ENCODE measurements at regions not wholly inside any gene's neighbourhood (a gene's known extent, or its start where the extent isn't known, plus 50 kb on each side); places are given as distances from the start of the nearest gene placed in this dataset.
"Not testable (repeated sequence)": the region's sequence is repeated elsewhere in the genome, so short reads cannot be mapped to it uniquely, and the experiment has no call there.

DNA sequence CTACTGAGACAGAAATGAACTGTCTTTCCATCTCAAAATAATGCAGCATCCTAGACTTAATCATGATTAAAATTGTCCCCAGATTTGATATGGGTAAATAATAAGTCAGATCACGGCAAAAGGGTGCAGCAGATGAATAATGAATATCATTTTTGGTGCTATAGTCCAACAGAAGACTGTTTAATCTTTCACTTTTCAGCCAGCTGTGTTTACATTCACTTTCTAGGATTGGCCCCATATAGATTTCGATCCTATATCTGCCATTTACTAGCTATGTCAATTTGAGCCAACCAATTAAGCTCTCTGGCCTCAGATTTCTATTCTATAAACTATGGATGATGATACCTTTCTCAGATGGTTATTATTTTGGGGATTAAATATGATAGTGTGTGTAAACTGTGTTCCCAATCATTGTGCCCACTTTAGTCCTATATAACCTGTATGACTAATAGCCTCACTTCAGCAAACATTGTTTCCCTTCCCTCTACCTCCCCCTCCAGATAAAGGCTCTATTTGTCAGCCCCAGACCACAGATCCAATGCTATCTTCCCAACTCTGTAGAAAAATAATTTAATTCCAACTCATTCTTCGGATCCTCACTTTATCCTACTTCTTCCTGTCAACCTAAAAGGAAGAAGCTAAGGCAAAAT is 53.6 kb upstream of the NT5E start:
- DNase-seq: no peak

DNA sequence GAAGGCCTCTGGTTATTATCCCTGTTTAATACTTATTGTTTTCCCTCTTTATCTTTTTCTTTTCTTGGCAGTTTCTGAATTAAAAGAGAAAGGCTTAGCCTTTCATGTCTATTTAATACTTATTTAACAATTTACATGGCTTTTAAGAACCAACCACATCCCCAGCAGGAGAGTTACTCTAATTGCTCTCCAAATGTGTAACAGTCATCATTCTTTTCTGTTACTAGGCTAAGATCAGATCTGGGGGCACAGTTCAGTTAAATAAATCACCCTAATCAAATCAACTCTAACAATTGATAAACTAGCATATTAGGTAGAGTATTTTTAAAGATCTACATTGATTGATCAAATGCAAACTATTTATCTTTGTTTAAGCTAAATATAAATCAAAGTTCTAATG is 54.1 kb upstream of the NT5E start:
- DNase-seq: no peak

DNA sequence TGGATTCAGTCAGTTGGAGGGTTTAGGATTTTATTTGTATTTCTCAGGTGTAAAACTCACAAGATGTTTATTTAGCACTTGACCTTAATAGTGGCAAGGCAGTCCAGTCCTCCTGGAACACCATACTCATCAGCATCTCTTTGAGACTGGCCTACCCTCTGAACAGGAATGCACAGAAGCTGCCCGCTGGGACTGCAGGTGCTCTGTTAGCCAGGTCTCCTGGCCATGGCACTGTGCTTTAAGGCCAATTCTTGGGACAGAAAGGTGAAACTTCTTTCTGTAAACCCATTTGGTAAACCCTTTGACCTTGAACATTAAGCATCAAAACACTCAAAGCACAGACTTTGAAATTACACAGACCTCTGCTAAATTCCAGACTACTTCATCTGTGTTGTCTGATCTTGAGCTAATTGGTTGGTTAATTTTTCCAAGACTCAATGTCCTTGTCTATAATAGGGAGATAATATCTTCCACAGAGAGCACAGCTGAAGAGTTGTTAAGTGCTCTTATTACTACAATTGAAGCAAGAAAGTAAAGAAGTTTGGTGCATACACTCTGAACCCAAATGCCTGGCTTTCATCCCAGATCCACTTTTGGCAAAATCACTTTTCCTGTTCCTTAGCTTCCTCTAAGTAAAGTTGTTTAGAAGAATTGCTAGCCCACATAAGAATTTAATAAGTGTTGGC is 54.9 kb upstream of the NT5E start:
- DNase-seq: no peak

DNA sequence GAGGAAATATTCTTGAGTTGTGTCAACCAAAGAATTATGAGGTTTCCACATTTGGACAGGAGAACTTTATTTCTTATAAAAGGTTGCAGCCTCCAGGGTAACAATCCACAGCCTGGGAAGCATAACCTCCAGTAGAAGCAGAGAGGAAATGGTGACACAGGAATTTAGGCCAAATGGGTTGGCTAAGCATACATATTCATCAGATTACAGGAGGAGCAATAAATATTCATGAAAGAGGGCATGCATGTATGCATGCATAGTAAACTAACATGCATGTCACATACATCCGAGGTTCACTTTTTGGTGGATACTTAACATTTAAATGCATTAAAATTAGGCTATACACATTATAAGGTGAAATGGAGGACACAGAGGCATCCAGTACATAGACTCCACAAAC is 55.7 kb upstream of the NT5E start:
- no peak for DNase-seq

DNA sequence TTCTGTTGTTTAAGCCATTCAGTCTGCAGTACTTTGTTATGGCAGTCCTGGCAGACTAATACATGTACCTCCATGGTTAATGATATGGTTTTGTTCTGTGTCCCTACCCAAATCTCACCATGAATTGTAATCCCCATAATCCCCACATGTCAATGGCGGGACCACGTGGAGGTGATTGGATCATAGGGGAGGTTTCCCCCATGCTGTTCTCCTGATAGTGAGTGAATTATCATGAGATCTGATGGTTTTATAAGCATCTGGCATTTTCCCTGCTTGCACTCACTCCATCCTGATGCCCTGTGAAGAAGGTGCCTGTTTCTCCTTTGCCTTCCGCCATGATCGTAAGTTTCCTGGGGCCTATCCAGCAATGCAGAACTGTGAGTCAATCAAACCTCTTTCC is 57.5 kb upstream of the NT5E start:
- DNase-seq: no peak

DNA sequence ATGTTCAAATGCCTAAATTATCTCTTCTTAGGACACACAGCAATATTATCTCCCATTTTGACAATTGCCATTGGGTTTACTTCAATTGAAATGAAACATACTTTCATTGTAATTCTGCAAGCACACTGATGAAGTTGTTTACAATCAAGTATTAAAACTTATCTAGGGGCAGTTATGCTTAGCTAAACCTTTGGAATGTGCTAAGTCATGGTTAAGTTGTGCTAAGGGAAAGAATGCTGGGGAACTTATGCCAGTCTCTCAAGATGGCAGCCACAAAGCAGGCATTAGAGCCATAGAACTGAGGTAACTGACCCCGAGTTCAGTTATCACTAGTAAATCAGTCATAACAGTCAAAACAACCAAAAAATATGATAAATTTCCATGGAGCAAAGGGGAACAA is 59.1 kb upstream of the NT5E start:
- no peak for DNase-seq

DNA sequence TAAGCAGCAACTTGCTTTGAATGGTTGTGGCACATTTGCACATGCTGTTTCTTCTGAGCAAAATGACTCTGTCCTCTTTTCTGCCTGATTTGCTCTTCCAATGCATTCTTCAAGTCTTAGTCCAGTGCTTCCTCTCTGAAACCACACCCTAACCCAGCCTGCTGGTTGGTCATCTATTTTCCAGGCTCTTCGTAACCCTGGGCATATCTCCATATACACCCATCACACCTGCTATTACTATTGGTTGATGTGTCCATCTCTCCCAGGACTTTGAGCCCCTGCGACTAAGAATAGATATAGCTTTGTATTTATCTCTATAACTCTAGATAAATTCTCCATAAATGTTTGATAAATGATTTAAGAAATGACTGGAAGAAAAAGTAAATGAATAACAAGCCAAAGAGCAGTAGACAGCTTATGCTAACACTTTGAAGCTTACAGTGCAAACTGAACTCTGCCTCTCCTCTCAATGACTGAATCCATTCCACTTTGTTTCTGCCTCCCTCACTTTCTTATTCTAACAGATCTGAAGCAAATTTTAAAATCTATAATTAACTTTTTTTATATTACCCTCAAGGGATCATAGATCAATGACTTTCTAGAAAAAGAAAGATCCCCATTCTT is 59.7 kb upstream of the NT5E start:
- no peak for DNase-seq

DNA sequence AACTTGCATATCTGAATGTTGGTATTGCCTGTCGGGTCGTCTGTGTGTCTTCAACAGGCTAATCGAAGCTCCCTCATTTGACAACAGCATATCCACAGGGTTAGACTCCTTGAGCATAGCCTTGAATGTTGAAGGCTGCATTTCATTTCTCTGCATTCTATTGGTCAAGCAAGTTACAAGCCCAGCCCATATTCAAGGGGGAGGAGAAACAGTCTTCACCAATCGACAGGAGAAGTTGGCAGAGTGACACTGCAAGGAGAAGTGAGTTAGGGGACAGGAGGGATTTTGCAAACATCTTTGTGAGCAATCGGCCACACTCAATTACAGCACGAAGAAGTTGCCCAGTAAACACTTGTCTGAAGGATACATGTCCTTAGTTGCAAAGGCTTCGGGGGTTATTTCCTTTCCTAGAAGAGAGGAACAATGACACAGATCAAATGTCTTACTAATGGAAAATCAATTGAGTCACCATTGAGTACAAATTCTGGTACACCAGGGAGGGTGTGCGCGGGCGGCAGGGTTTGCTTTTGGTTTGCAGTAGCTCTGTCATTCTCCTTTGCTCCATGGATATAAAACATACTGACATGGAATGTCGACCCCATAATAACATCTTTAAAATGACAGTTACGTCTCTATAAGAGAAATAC is 60.6 kb upstream of the NT5E start:
- DNase-seq: peak in 1 of 2 donors; percentile 1

DNA sequence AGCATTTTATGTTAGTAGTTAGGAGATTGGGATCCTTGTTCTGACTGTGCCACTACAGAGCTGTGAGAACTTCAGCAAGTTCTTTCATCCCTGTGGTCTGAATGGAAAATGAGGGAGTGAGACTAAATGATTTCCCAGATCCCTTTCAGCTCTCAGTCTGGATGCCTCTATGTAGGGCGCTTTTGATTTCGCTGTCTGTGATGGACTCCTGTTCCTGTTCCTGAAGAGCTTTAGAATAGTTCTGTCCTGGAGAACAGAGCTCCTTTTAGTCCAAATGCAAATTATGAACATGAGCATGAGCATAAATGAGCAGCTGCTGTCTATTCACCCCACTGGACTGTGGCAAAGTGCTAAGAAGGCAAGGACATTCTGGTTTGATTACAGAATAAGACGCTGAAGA is 61.4 kb upstream of the NT5E start:
- no peak for DNase-seq

DNA sequence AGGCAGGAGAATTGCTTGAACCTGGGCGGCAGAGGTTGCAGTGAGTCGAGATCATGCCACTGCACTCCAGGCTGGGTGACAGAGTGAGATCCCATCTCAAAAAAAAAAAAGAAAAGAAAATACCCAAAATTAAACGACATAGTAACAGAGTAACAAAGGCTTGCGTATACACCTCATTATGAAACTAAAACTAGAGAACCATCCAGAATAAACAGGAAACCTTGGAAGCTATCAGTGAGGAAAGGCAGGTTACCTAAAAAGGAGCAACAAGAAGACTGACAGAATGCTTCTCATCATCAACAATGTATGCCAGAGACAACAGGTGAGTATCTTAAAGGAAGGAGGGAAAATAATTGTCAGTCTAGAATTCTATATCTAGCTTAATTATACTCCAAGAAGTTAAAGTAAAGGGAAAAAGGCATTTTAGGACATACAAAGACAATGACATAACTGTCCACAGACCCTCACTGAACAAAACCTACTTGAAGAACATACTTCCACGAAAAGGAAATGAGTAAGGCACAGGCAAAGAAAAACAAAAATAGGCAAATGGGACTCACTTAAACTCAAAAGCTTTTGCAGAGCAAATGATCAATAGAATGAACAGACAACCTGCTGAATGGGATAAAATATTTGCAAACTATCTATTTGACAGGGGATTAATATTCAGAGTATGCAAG is 64.1 kb upstream of the NT5E start:
- DNase-seq: no peak

DNA sequence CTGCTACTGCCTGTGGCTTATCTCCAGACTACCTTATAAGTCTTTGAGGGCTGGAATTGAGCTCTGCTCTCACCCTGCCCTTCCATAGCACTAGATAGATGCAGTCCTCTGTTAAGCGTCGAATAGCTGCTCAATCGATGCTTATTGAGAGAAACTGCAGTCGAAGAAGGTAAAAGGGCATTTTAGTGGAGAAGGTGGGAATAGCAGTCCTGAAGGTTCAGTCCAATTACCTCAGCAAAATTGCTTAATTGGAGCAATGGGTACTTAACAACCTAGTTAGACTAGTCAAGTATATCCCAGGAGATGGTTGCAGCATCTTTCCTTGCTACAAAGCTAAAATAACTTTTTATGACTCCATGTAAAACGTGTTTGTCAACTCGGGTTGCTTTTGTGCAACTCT is 66.8 kb upstream of the NT5E start:
- DNase-seq: no peak

DNA sequence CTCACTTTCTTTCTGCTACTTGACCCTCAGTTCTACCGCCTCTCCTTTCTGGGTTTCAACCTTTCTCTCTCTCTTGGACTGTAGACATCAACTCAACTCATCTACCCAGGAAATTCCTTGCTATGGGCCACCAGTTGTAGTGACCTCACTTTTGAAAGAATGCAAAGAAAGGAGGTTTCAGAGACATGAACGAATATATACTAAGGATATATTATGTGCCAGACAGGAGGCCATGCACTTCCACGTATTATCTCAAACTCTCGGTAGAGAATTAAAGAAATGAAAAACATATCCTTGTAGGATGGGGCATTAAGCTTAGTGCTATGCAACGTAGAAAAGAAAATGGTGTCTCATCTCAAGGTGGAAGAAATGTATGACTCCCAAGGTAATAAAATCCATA is 67.3 kb upstream of the NT5E start:
- no peak for DNase-seq

DNA sequence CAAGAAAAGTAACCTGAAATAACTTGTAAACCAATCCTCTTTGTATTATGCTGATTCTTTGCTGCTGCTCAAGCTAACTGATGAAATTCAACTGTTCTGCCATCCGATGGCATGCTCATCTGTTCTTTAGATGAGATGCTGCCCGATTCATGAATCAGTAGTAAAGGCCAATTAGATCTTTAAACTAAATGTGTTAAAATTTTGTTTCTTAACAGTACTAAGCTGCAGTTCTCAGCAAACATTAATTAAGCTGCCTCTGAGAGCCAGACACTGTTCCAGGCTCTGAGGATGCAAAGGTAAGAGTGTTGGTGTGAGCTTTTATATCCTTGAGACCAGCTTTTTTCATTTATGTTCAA is 77.0 kb upstream of the NT5E start:
- DNase-seq: no peak

DNA sequence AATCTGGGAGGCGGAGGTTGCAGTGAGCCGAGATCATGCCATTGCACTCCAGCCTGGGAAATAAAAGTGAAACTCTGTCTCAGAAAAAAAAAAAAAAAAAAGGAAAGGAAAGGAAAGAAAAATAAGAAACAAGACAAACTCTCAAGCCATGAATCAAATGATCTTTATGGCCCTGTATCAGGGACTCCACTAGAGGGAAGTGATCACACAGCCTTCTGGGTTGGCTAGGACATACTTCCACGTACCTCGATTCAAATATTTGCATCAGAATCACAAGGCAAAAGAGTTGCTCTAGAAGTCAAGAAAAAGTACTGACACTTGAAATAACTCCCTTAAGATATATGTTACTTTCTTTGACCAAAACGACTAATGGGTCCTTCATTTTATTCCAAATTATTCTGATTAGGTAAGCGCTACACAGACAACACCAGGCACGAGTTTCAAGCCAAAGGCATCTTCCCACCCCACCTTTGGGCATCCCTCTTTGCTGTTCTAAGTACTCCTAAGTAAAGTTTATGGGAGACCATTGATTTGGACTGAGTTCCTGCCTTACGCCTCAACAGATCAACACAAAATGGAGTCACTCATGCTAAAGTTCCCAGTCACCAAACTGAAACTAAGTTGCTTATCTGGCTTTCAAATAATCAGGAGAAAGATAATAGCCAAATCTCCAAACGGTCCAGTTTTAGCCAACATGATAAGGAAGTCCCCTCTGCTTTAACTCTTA is 77.5 kb upstream of the NT5E start:
- no peak for DNase-seq

DNA sequence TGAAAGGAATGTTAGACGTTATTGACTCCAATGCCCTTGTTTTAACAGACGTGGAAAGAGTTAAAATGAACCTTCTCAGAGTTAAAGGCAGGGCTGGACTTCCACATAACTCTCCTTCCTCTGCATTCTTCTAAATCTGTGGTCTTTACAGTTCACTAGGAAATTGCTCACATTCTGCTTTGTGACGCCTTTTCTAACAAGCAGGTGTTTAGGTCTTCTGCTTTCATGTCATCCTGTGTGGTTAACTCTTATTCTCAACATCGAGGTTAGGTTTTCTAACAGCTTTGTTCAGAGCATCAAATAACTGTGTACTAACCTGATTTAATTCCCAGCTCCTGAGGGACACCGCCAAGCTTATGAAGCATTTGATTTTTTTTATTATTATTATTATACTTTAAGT is 81.3 kb upstream of the NT5E start:
- no peak for DNase-seq

DNA sequence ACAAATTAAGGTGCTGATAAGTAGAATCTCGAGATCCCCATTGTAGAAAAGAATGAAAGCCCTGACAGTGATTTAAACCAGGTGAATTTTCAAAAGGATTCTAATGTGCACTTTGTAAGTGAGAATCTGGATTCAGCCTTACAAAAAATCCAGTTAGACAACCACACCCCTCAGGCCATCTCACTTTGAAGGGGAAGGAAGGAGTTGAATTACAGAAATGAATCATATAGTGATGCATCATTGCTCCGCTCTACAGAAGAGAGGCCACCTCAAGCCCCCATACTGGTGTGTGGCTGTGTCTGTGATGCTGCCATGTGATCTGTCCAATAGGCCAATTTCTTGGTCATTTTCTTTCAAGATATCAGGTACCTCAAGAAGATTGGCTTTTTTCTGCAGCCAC is 85.5 kb upstream of the NT5E start:
- no peak for DNase-seq

DNA sequence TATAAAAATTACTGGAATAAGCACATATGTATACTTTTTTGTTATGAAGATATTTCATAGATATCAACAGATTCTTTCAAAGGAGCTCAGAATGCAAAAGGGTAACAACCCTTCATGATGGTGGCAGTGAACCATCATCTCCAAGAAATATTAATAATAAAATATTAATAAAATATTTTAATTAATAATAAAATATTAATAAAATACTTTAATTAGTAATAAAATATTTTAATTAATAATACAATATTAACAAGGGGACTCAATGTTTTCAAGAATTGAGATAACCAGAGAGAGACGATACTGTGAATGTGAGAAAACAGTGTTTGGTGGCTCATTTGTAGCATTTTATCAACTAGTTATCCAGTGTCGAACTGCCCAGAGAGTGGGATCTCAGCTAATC is 86.0 kb upstream of the NT5E start:
- no peak for DNase-seq

DNA sequence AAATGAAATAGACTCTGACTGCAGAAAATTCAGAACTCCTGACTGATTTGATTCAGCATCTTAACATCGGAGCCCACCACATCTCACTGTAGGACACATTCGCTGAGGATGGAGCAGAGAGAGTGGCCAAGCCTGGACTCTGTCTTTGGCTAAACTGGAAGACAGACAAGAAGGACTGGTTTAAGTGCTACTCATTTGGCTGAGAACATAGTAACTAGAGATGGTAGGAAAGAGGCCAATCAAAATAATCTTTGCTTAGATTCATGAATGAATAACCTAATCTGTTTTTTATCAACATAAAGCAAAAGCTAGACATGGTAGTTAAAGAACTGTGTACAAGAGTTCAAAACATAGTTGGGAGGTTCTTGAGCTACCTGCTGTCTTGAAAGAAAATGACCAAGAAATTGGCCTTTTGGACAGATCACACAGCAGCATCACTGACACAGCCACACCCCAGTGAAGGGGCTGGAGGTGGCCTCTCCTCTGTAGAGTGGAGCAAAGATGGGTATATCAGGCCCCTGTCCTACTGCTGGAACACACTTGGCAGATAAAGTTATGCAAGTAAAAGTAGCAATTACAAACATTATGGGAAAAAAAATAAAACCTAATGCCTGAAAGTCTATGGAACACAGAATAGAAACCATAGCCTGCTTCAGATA is 87.1 kb upstream of the NT5E start:
- DNase-seq: no peak

DNA sequence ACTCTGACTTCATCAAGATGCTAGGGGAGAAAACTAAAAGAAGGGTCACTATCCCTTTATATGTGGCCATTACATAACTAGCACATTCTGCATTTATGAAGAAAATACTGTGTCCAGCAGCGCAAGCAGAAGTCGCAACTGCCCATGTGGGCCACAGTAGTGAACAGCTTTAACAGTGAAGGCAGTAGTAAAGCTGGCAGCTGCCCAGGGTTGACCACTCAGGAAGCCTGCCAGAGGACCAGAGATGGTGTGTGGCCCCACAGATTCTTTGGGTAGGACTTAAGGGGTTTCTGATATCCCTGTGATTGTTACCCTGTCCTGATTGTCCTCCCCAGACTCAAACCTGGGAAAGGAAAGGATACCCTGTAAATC is 88.3 kb upstream of the NT5E start:
- no peak for DNase-seq

DNA sequence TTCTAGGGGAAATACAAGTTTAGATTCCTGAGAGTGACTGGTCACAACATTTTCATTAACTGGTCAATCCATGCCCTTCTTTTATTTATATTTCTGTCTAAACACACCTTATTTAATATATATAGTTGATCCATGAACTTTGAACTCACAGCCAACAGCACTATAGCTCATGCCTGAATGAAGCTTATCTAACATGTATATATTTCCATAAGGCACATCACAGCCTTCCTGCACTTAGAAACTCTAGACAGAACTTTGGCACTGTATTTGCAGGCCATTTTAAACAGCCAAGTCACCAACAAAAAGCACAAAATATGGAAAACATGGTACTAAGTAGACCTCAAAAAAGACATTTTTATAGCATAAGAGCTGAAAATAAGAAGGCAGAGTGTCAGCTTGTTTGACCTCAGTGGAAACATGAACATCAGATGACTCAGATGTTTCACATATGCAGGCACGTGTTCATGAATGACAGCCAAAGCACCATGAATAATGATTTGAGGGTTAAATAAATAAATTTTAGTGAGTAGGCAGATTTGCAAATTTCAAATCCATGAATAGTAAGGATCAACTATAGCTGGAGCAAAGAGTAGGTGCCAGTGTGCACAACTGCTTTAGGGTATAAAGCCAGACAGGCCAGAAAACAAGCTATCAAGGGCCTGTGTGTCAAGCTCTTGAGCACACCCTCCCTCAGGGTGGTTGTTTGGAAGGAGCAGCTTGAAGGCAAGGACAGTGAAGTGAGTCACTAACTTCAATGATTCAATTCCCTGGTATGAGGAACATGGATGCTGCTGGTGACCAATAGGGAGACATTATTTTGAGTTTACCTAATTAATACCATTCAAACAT is 88.9 kb upstream of the NT5E start:
- no peak for DNase-seq

DNA sequence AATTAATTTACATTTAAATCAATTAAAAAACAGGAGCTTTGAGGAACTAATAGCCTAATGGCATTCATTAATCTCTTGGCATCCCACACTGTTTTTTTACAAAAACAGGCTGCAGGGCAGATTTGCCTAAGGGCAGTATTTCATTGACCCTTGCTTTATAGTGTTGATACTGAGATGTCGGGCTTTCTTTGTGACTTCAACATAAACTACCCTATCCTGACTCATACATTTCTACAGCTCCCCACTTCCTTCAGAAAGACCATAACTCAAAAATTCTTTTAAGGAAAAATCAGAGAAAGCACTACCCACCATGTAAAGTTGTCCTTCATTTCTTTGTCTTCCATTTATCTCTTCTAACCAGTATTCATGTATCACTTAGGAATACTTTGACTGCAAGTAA is 92.2 kb upstream of the NT5E start:
- no peak for DNase-seq

DNA sequence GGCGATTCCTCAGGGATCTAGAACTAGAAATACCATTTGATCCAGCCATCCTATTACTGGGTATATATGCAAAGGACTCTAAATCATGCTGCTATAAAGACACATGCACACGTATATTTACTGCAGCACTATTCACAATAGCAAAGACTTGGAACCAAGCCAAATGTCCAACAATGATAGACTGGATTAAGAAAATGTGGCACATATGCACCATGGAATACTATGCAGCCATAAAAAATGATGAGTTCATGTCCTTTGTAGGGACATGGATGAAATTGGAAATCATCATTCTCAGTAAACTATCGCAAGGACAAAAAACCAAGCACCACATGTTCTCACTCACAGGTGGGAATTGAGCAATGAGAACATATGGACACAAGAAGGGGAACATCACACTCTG is 93.1 kb upstream of the NT5E start:
- DNase-seq: not testable (repeated sequence)
